GM19043 (cell line): ENCODE measurements at regions not wholly inside any gene's neighbourhood (a gene's known extent, or its start where the extent isn't known, plus 50 kb on each side); places are given as distances from the start of the nearest gene placed in this dataset.
"Not testable (repeated sequence)": the region's sequence is repeated elsewhere in the genome, so short reads cannot be mapped to it uniquely, and the experiment has no call there.

Experiments
- ATAC-seq: cut with Tn5 transposase; IDR thresholded peaks from one replicate; pipeline ENCODE4 v1.9.1; 2021; ENCODE audit warnings: low read depth; ENCODE audit not compliant: unreplicated experiment

- ATAC-seq: no peak
Measured at GRCh38 chr1:177891809-177892208, 78.0 kb downstream of the SEC16B start.

- no peak for ATAC-seq
Measured at GRCh38 chr1:177890479-177890878, 79.4 kb downstream of the SEC16B start.

GRCh38 chr1:177884479-177885021 lies 85.3 kb downstream of the SEC16B start:
- ATAC-seq: no peak

- ATAC-seq: no peak
Measured at GRCh38 chr1:177883581-177883980, 86.3 kb downstream of the SEC16B start.

- ATAC-seq: no peak
Measured at GRCh38 chr1:177880339-177880891, 89.4 kb downstream of the SEC16B start.

- no peak for ATAC-seq
Measured at GRCh38 chr1:177877086-177877485, 92.8 kb downstream of the SEC16B start.

GRCh38 chr1:177873238-177873637 lies 96.6 kb downstream of the SEC16B start:
- no peak for ATAC-seq

GRCh38 chr1:177872308-177872900 lies 97.5 kb downstream of the SEC16B start:
- no peak for ATAC-seq

GRCh38 chr1:177871613-177872307 lies 98.1 kb downstream of the SEC16B start:
- no peak for ATAC-seq

GRCh38 chr1:177869586-177869985 lies 100.3 kb downstream of the SEC16B start:
- ATAC-seq: no peak

- ATAC-seq: not testable (repeated sequence)
Measured at GRCh38 chr1:177869011-177869410, 100.8 kb downstream of the SEC16B start.

GRCh38 chr1:177865807-177866206 lies 104.1 kb downstream of the SEC16B start:
- ATAC-seq: no peak

GRCh38 chr1:177864538-177865305 lies 105.1 kb downstream of the SEC16B start:
- ATAC-seq: no peak

- ATAC-seq: no peak
Measured at GRCh38 chr1:177863796-177864195, 106.1 kb downstream of the SEC16B start.

- ATAC-seq: no peak
Measured at GRCh38 chr1:177862916-177863315, 106.9 kb downstream of the SEC16B start.

GRCh38 chr1:177859572-177859971 lies 110.3 kb downstream of the SEC16B start:
- no peak for ATAC-seq

- ATAC-seq: no peak
Measured at GRCh38 chr1:177858332-177858821, 111.5 kb downstream of the SEC16B start.

GRCh38 chr1:177857285-177857684 lies 112.6 kb downstream of the SEC16B start:
- ATAC-seq: no peak

- no peak for ATAC-seq
Measured at GRCh38 chr1:177854951-177855350, 114.9 kb downstream of the SEC16B start.

- no peak for ATAC-seq
Measured at GRCh38 chr1:177849579-177850290, 120.1 kb downstream of the SEC16B start.
